Epithelial cell of proximal tubule (primary cell): ENCODE measurements at regions not wholly inside any gene's neighbourhood (a gene's known extent, or its start where the extent isn't known, plus 50 kb on each side); places are given as distances from the start of the nearest gene placed in this dataset.

Experiments
- DNase-seq: peaks from one replicate; pipeline ENCODE4 v3.0.0-alpha.2; 2011; ENCODE audit warnings: low read depth
- H3K4me3 ChIP-seq: 2 replicates; pipeline ENCODE4 v1.5.1; 2011; ENCODE audit warnings: low read depth, mild to moderate bottlenecking, low read length
- CTCF ChIP-seq: conservative IDR thresholded peaks from 2 replicates; pipeline ENCODE4 v1.5.1; 2012; ENCODE audit warnings: low read depth, mild to moderate bottlenecking, low read length

- no peak overlapping the region for H3K4me3 ChIP-seq
- no peak for TF ChIP-seq CTCF
- DNase-seq = no peak
These were observed 981.8 kb upstream of the GBE1 start for GRCh38 chr3:82743196-82743595.

- DNase-seq = no peak
- TF ChIP-seq CTCF = no peak
- H3K4me3 ChIP-seq = no peak overlapping the region
These were observed 979.9 kb upstream of the GBE1 start for GRCh38 chr3:82741346-82741745.

GRCh38 chr3:82739390-82739789 lies 977.9 kb upstream of the GBE1 start:
- TF ChIP-seq CTCF = no peak
- H3K4me3 ChIP-seq = no peak overlapping the region
- DNase-seq = no peak

- DNase-seq = no peak
- no peak for TF ChIP-seq CTCF
- H3K4me3 ChIP-seq = no peak overlapping the region
These were observed 975.3 kb upstream of the GBE1 start for GRCh38 chr3:82736696-82737277.

GRCh38 chr3:82715091-82715856 lies 953.8 kb upstream of the GBE1 start:
- no peak for DNase-seq
- no peak for TF ChIP-seq CTCF
- H3K4me3 ChIP-seq = no peak overlapping the region

GRCh38 chr3:82707035-82707434 lies 945.6 kb upstream of the GBE1 start:
- no peak overlapping the region for H3K4me3 ChIP-seq
- DNase-seq = no peak
- no peak for TF ChIP-seq CTCF

GRCh38 chr3:82685761-82686160 lies 924.3 kb upstream of the GBE1 start:
- TF ChIP-seq CTCF = no peak
- H3K4me3 ChIP-seq = no peak overlapping the region
- no peak for DNase-seq
